HEK293 (cell line): ENCODE measurements at regions not wholly inside any gene's neighbourhood (a gene's known extent, or its start where the extent isn't known, plus 50 kb on each side); places are given as distances from the start of the nearest gene placed in this dataset.

Source experiments
- CTCF ChIA-PET: fragments of 350-600 bp; formaldehyde crosslinking; extraction: SDS; loops from one replicate; lab custom pipeline; 2021; ENCODE audit warnings: antibody characterized with exemption; lab: Yijun Ruan, JAX
- POLR2A ChIA-PET: fragments of 300-600 bp; formaldehyde crosslinking; extraction: SDS; loops from one replicate; lab custom pipeline; 2020; ENCODE audit warnings: antibody characterized with exemption, inconsistent platforms; lab: Yijun Ruan, JAX
- H3K27ac ChIP-seq: fragments of 200-500 bp; sonication (Bioruptor generic); 2 replicates; pipeline ENCODE4 v1.5.1; 2014; ENCODE audit warnings: low read depth, low read length, control low read depth, inconsistent platforms; ENCODE audit errors: extremely low read depth
- H3K36me3 ChIP-seq, 2 experiments: fragments of 200-500 bp in 1 of 2; sonication (Bioruptor generic) in 1 of 2; 1 replicate in 1 of 2; 2 replicates in 1 of 2; pipeline ENCODE4 v1.5.1; 2014 to 2017; ENCODE audit warnings: inconsistent platforms in 2 of 2, low read length in 2 of 2; ENCODE audit not compliant: control insufficient read depth in 2 of 2, insufficient read depth in 1 of 2
- H3K4me1 ChIP-seq: fragments of 200-500 bp; sonication (Bioruptor generic); 2 replicates; pipeline ENCODE4 v1.5.1; 2014; ENCODE audit warnings: mild to moderate bottlenecking, low read length, inconsistent platforms; ENCODE audit not compliant: control insufficient read depth, insufficient read depth
- H3K4me3 ChIP-seq: 2 replicates; pipeline ENCODE4 v1.5.1; 2011; ENCODE audit warnings: low read depth, mild to moderate bottlenecking, control low read depth, low read length, moderate library complexity
- H3K9me3 ChIP-seq: fragments of 200-500 bp; sonication (Bioruptor generic); 2 replicates; pipeline ENCODE4 v1.5.1; 2014; ENCODE audit warnings: low read depth, low read length, inconsistent platforms; ENCODE audit not compliant: control insufficient read depth, insufficient read depth
- AEBP2 ChIP-seq: fragments of 450-650 bp; formaldehyde crosslinking; IDR thresholded peaks from 2 replicates; pipeline ENCODE4 v1.5.1; 2016; ENCODE audit warnings: missing biosample characterization, missing genetic modification characterization, borderline replicate concordance
- ATF2 ChIP-seq: fragments of 450-650 bp; formaldehyde crosslinking; IDR thresholded peaks from 2 replicates; pipeline ENCODE4 v1.5.1; 2016; ENCODE audit warnings: missing biosample characterization, missing genetic modification characterization, low read depth
- GLI4 ChIP-seq: fragments of 450-650 bp; formaldehyde crosslinking; IDR thresholded peaks from 2 replicates; pipeline ENCODE4 v1.5.1; 2016; ENCODE audit warnings: missing biosample characterization, missing genetic modification characterization
- GLIS2 ChIP-seq: fragments of 450-650 bp; formaldehyde crosslinking; IDR thresholded peaks from 2 replicates; pipeline ENCODE4 v1.5.1; 2016; ENCODE audit warnings: missing biosample characterization, missing genetic modification characterization
- HIC1 ChIP-seq: fragments of 450-650 bp; formaldehyde crosslinking; IDR thresholded peaks from 2 replicates; pipeline ENCODE4 v1.5.1; 2016; ENCODE audit warnings: missing biosample characterization, missing genetic modification characterization
- OVOL3 ChIP-seq: fragments of 450-650 bp; formaldehyde crosslinking; IDR thresholded peaks from 2 replicates; pipeline ENCODE4 v1.5.1; 2016; ENCODE audit warnings: missing biosample characterization, missing genetic modification characterization
- PRDM1 ChIP-seq: fragments of 450-650 bp; formaldehyde crosslinking; IDR thresholded peaks from 2 replicates; pipeline ENCODE4; 2016; ENCODE audit warnings: missing biosample characterization, missing genetic modification characterization
- PRDM2 ChIP-seq: fragments of 450-650 bp; formaldehyde crosslinking; IDR thresholded peaks from 2 replicates; pipeline ENCODE4 v1.5.1; 2016; ENCODE audit warnings: missing biosample characterization, missing genetic modification characterization, borderline replicate concordance
- TRIM28 ChIP-seq: IDR thresholded peaks from 2 replicates; pipeline ENCODE4 v1.6.1; 2011; ENCODE audit warnings: low read length, control low read depth, borderline replicate concordance
- ZBTB21 ChIP-seq: fragments of 450-650 bp; formaldehyde crosslinking; IDR thresholded peaks from 2 replicates; pipeline ENCODE4 v1.5.1; 2017; ENCODE audit warnings: missing biosample characterization, missing genetic modification characterization
- ZEB2 ChIP-seq: fragments of 450-650 bp; formaldehyde crosslinking; IDR thresholded peaks from 2 replicates; pipeline ENCODE4 v1.5.1; 2016; ENCODE audit warnings: missing biosample characterization, missing genetic modification characterization
- ZNF146 ChIP-seq: fragments of 450-650 bp; formaldehyde crosslinking; IDR thresholded peaks from 2 replicates; pipeline ENCODE4 v1.5.1; 2016; ENCODE audit warnings: missing biosample characterization, missing genetic modification characterization
- ZNF169 ChIP-seq: fragments of 450-650 bp; formaldehyde crosslinking; IDR thresholded peaks from 2 replicates; pipeline ENCODE4 v1.5.1; 2016; ENCODE audit warnings: missing biosample characterization, missing genetic modification characterization
- ZNF2 ChIP-seq: fragments of 450-650 bp; formaldehyde crosslinking; IDR thresholded peaks from 2 replicates; pipeline ENCODE4 v1.5.1; 2016; ENCODE audit warnings: missing biosample characterization, missing genetic modification characterization
- ZNF221 ChIP-seq: fragments of 450-650 bp; formaldehyde crosslinking; IDR thresholded peaks from 2 replicates; pipeline ENCODE4 v1.5.1; 2017; ENCODE audit warnings: missing biosample characterization, missing genetic modification characterization, borderline replicate concordance
- ZNF510 ChIP-seq: fragments of 450-650 bp; formaldehyde crosslinking; IDR thresholded peaks from 2 replicates; pipeline ENCODE4 v1.5.1; 2018; ENCODE audit warnings: mild to moderate bottlenecking, missing genetic modification characterization, missing biosample characterization; ENCODE audit not compliant: insufficient replicate concordance
- ZNF513 ChIP-seq: fragments of 450-650 bp; IDR thresholded peaks from 2 replicates; pipeline ENCODE4 v1.5.1; 2018; ENCODE audit warnings: missing biosample characterization, missing genetic modification characterization
- ZNF544 ChIP-seq: fragments of 450-650 bp; formaldehyde crosslinking; IDR thresholded peaks from 2 replicates; pipeline ENCODE4 v1.5.0; 2017; ENCODE audit warnings: missing biosample characterization, missing genetic modification characterization
- ZNF600 ChIP-seq: fragments of 450-650 bp; formaldehyde crosslinking; IDR thresholded peaks from 2 replicates; pipeline ENCODE4 v1.5.1; 2016; ENCODE audit warnings: missing biosample characterization, missing genetic modification characterization
- ZNF624 ChIP-seq: fragments of 450-650 bp; formaldehyde crosslinking; IDR thresholded peaks from 2 replicates; pipeline ENCODE4 v1.5.1; 2017; ENCODE audit warnings: missing biosample characterization, missing genetic modification characterization
- ZNF654 ChIP-seq: fragments of 450-650 bp; formaldehyde crosslinking; IDR thresholded peaks from 2 replicates; pipeline ENCODE4 v1.5.1; 2016; ENCODE audit warnings: low read depth, missing biosample characterization, missing genetic modification characterization
- ZNF658 ChIP-seq: fragments of 450-650 bp; formaldehyde crosslinking; IDR thresholded peaks from 2 replicates; pipeline ENCODE4; 2016; ENCODE audit warnings: missing biosample characterization, missing genetic modification characterization
- ZNF670 ChIP-seq: fragments of 450-650 bp; formaldehyde crosslinking; IDR thresholded peaks from 2 replicates; pipeline ENCODE4 v1.5.1; 2016; ENCODE audit warnings: missing biosample characterization, missing genetic modification characterization, low read depth
- ZNF701 ChIP-seq: fragments of 450-650 bp; formaldehyde crosslinking; IDR thresholded peaks from 2 replicates; pipeline ENCODE4 v1.5.1; 2016; ENCODE audit warnings: missing biosample characterization, missing genetic modification characterization
- ZXDB ChIP-seq: fragments of 450-650 bp; formaldehyde crosslinking; IDR thresholded peaks from 2 replicates; pipeline ENCODE4 v1.5.1; 2016; ENCODE audit warnings: missing biosample characterization, missing genetic modification characterization

GRCh38 chr9:81513059-81513458, 176.3 kb downstream of the TLE1 start:
- no peak overlapping the region for H3K4me3 ChIP-seq
- CTCF ChIA-PET, result no interaction called here
- H3K9me3 ChIP-seq, result no peaks in the 10 kb centered on the region
- TF ChIP-seq TRIM28, result no peak
- no peak for TF ChIP-seq ZXDB (tag by site-specific recombination)
- no peak for TF ChIP-seq ZNF670 (tag by site-specific recombination)
- TF ChIP-seq ZNF658 (tag by site-specific recombination), result no peak
- no peak for TF ChIP-seq ZNF600 (tag by site-specific recombination)
- no peak for TF ChIP-seq ZNF146 (tag by site-specific recombination)
- TF ChIP-seq GLI4 (tag by site-specific recombination), result no peak
- no peak for TF ChIP-seq ZBTB21 (tag by site-specific recombination)
- no peak for TF ChIP-seq ZNF701 (tag by site-specific recombination)
- no peak for TF ChIP-seq ZNF169 (tag by site-specific recombination)
- no peak for TF ChIP-seq ZNF2
- no peak for TF ChIP-seq ZNF221 (tag by site-specific recombination)
- no peak for TF ChIP-seq PRDM2 (tag by site-specific recombination)
- TF ChIP-seq GLIS2 (tag by site-specific recombination), result no peak
- TF ChIP-seq ZNF624, result no peak
- no peak for TF ChIP-seq PRDM1 (tag by site-specific recombination)
- TF ChIP-seq ZNF654, result no peak
- TF ChIP-seq ATF2 (tag by site-specific recombination), result no peak
- H3K4me1 ChIP-seq, result 0 out of 2 replicates have a peak, but pooled peaks cover under 1% of the 10 kb centered on the region
- H3K36me3 ChIP-seq, result no peaks in the 10 kb centered on the region
- POLR2A ChIA-PET, result no interaction called here
- no peak overlapping the region for H3K27ac ChIP-seq

GRCh38 chr9:81512641-81513040, 176.7 kb downstream of the TLE1 start:
- ChIA-PET POLR2A (no interaction called here), CTCF (interaction anchor here (0.9 kb wide), 1 partner anchor 10 kb away, joined by 4 read pairs; no protein-coding TSS in a partner anchor)
- Histone ChIP-seq H3K27ac (no peak overlapping the region), H3K9me3 (no peaks in the 10 kb centered on the region), H3K4me3 (no peak overlapping the region), H3K4me1 (no peaks in the 10 kb centered on the region), H3K36me3 (no peaks in the 10 kb centered on the region)
- TF ChIP-seq ZEB2 (tag by site-specific recombination) (no peak), OVOL3 (tag by site-specific recombination) (no peak), AEBP2 (tag by site-specific recombination) (no peak), HIC1 (tag by site-specific recombination) (no peak), ZNF510 (tag by site-specific recombination) (no peak), ZNF544 (no peak), ZNF513 (tag by site-specific recombination) (no peak), ZNF2 (no peak)
